ENCODE measurements at regions not wholly inside any gene's neighbourhood (a gene's known extent, or its start where the extent isn't known, plus 50 kb on each side); places are given as distances from the start of the nearest gene placed in this dataset.

DNA sequence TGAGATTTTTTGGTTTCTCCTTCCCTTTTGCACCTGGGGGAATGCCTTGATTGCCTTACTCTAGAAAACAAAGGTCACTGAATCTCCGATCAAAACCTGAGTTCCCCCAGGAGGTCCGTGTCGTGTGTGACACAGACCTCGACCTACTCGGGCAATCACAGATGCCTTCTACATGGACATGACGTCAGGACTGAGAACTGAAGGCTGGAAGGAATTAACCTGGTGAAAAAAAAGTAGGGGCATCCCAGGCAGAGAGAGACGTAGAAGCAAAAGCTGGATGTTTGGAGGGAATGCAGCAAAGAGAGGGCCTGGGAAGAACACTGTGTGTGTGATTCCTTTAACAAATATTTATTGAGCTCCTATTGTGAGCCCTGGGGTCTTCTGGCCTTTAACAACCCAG, 178.0 kb downstream of the PRDM2 start:
- Histone ChIP-seq H3K4me1 (ENCODE audit: control insufficient read depth in 5 of 5, insufficient read depth in 5 of 5, low read length in 5 of 5) (no peaks in the 10 kb centered on the region), H3K27ac (ENCODE audit: low read depth in 1 of 2, low read length in 1 of 2) (no peak overlapping the region), H3K36me3 (ENCODE audit: control insufficient read depth in 4 of 4, insufficient read depth in 4 of 4, low read length in 4 of 4) (no peaks in the 10 kb centered on the region), H3K27me3 (ENCODE audit: control insufficient read depth in 3 of 3, insufficient read depth in 3 of 3, low read length in 2 of 3) (peaks cover 0 to 3% (median 0%) of the 10 kb centered on the region in 3 donors), H3K9ac (ENCODE audit: insufficient read depth in 1 of 2, low read length in 2 of 2) (no peak overlapping the region), H3K4me3 (no peak overlapping the region), H3K9me3 (ENCODE audit: control insufficient read depth in 4 of 4, insufficient read depth in 3 of 4, low read length in 3 of 4) (peaks cover 0 to 2% (median 0%) of the 10 kb centered on the region in 4 donors)
- no peak for ATAC-seq (ENCODE audit: insufficient read depth, low FRiP score)
- TF ChIP-seq CTCF (IDR thresholded peaks at IDR 0.05; ENCODE audit: control extremely low read depth, extremely low read depth) = no peak
- WGBS, 2 donors = 80 to 90% methylated on average over 7 of the region's 7 CpGs
- DNase-seq = no peak

DNA sequence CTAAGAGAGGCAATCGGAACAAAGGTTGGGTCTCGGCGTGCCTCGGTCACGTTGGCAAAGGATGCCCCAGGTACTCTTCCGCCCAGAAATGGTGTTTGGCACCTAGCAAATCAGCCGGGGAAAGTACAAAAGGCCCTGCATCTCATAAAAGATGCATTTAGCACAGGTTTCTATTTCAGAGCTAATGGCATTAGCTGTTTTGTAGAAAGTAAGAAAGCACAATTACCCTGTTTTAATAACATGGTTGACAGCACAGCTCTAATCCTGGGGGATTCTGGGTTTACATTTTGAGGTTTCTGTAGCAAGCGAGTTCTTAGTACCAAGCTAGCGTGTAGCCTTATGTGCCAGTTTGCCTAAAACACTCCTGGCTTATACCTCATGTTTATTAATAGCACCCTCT, 178.5 kb downstream of the PRDM2 start:
- ATAC-seq (ENCODE audit: insufficient read depth, low FRiP score) = no peak
- no peak overlapping the region for H3K27ac ChIP-seq (ENCODE audit: low read depth in 1 of 2, low read length in 1 of 2)

DNA sequence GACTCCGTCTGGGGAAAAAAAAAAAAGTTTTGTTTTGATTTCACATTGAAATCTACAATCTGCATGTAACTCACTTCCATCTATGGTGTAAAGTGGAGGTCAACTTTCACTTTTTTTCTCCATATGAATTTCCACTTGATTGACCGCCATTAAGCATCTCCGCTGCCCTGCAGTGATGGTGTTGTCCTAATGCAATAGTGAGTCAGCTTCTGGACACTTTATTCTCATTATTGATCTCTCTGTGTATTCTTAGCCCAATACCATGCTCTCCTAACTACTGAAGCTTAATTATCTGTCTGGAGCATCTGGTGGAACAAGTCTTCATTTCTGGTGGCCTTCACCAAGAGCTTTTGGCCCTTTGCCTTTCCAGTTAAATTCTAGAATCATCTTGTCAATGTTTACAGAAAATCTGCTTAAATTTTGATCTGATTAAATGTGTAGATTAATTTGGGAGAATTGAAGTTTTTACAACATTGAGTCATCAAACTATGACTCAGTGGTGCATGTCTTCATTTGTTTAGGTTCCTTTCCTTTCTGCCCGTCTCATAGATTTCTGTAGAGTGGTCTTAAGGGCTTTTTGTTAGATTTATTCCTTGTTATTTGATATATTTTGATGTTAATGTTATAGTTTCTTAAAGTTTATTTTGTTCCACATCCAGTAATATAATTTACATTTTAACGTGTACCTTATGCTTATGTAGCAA, 181.5 kb downstream of the PRDM2 start:
- peaks cover 0 to 1% (median under 1%) of the 10 kb centered on the region in 4 donors for H3K9me3 ChIP-seq (ENCODE audit: control insufficient read depth in 4 of 4, insufficient read depth in 3 of 4, low read length in 3 of 4)
- TF ChIP-seq CTCF (IDR thresholded peaks at IDR 0.05; ENCODE audit: control extremely low read depth, extremely low read depth) = no peak
- H3K4me3 ChIP-seq = no peak overlapping the region
- H3K9ac ChIP-seq (ENCODE audit: insufficient read depth in 1 of 2, low read length in 2 of 2) = no peak overlapping the region
- peaks cover 0 to 9% (median under 1%) of the 10 kb centered on the region in 3 donors for H3K27me3 ChIP-seq (ENCODE audit: control insufficient read depth in 3 of 3, insufficient read depth in 3 of 3, low read length in 2 of 3)
- ATAC-seq (ENCODE audit: insufficient read depth, low FRiP score) (no peak), DNase-seq (no peak)
- H3K36me3 ChIP-seq (ENCODE audit: control insufficient read depth in 4 of 4, insufficient read depth in 4 of 4, low read length in 4 of 4) = no peaks in the 10 kb centered on the region
- no peaks in the 10 kb centered on the region for H3K4me1 ChIP-seq (ENCODE audit: control insufficient read depth in 5 of 5, insufficient read depth in 5 of 5, low read length in 5 of 5)
- WGBS, 2 donors = 77 to 93% methylated on average over 5 of the region's 5 CpGs
- no peak overlapping the region for H3K27ac ChIP-seq (ENCODE audit: low read depth in 1 of 2, low read length in 1 of 2)

More for the DNA sequence above, 178.5 kb downstream of the PRDM2 start:
- no peaks in the 10 kb centered on the region for H3K36me3 ChIP-seq (ENCODE audit: control insufficient read depth in 4 of 4, insufficient read depth in 4 of 4, low read length in 4 of 4)
- no peak overlapping the region for H3K9ac ChIP-seq (ENCODE audit: insufficient read depth in 1 of 2, low read length in 2 of 2)
- H3K4me1 ChIP-seq (ENCODE audit: control insufficient read depth in 5 of 5, insufficient read depth in 5 of 5, low read length in 5 of 5) = no peaks in the 10 kb centered on the region
- peaks cover 0 to 2% (median 0%) of the 10 kb centered on the region in 4 donors for H3K9me3 ChIP-seq (ENCODE audit: control insufficient read depth in 4 of 4, insufficient read depth in 3 of 4, low read length in 3 of 4)
- H3K27me3 ChIP-seq (ENCODE audit: control insufficient read depth in 3 of 3, insufficient read depth in 3 of 3, low read length in 2 of 3) = peaks cover 0 to 3% (median 0%) of the 10 kb centered on the region in 3 donors
- no peak for DNase-seq
- no peak for TF ChIP-seq CTCF (IDR thresholded peaks at IDR 0.05; ENCODE audit: control extremely low read depth, extremely low read depth)
- 93% methylated on average over 9 of the region's 9 CpGs for WGBS, 2 donors
- no peak overlapping the region for H3K4me3 ChIP-seq
